Upper lobe of left lung (tissue), 6 donors: ENCODE measurements at regions not wholly inside any gene's neighbourhood (a gene's known extent, or its start where the extent isn't known, plus 50 kb on each side); places are given as distances from the start of the nearest gene placed in this dataset.

Experiments
- ATAC-seq, 2 donors: fragments of 200-7000 bp; cut with Tn5 transposase; one replicate each; pipeline ENCODE4 v1.9.1; 2022; ENCODE audit warnings: mild to moderate bottlenecking in 2 of 2, moderate library complexity in 2 of 2; ENCODE audit not compliant: low FRiP score in 2 of 2
- DNase-seq, 2 donors: peaks; one replicate each; pipeline ENCODE4 v3.0.0-alpha.2; 2019 to 2020
- H3K27ac ChIP-seq, 4 donors: fragments of 200-600 bp; sonication (generic); one replicate each; pipeline ENCODE4 v1.5.1; 2016 to 2019
- H3K27me3 ChIP-seq, 4 donors: fragments of 200-600 bp; sonication (generic); one replicate each; pipeline ENCODE4 v1.5.1; 2017 to 2019
- H3K36me3 ChIP-seq, 4 donors: fragments of 200-600 bp; sonication (generic); one replicate each; pipeline ENCODE4 v1.5.1; 2016 to 2019
- H3K4me1 ChIP-seq, 4 donors: fragments of 200-600 bp; sonication (generic); one replicate each; pipeline ENCODE4 v1.5.1; 2018 to 2019
- H3K4me3 ChIP-seq, 4 donors: fragments of 200-600 bp; sonication (generic); one replicate each; pipeline ENCODE4 v1.5.1; 2017 to 2019; ENCODE audit warnings: mild to moderate bottlenecking in 2 of 4, moderate library complexity in 1 of 4
- H3K9me3 ChIP-seq, 4 donors: fragments of 200-600 bp; sonication (generic); one replicate each; pipeline ENCODE4 v1.5.1; 2018 to 2019
- CTCF ChIP-seq, 6 experiments: fragments of 450-650 bp in 4 of 6; fragments of 200-600 bp in 2 of 6; sonication (generic) in 2 of 6; IDR thresholded peaks; one replicate each; pipeline ENCODE4 v1.5.1; 2016 to 2019; ENCODE audit warnings: antibody characterized with exemption in 6 of 6
- EP300 ChIP-seq, 4 donors: sonication (generic); formaldehyde crosslinking; IDR thresholded peaks; one replicate each; pipeline ENCODE4 v1.5.1; 2017; ENCODE audit warnings: antibody characterized with exemption in 4 of 4, control low read depth in 2 of 4
- POLR2A ChIP-seq, 4 donors: fragments of 450-650 bp; IDR thresholded peaks; one replicate each; pipeline ENCODE4 v1.5.1; 2016 to 2017; ENCODE audit warnings: antibody characterized with exemption in 4 of 4, mild to moderate bottlenecking in 2 of 4
- POLR2AphosphoS5 ChIP-seq, 2 donors: sonication (generic); formaldehyde crosslinking; IDR thresholded peaks; one replicate each; pipeline ENCODE4 v1.5.1; 2017; ENCODE audit warnings: antibody characterized with exemption in 2 of 2
- WGBS, 2 donors: methylation state at CpG; one replicate each; pipeline ENCODE4 v1.1.5; 2017 to 2018; 5-methylcytosine and 5-hydroxymethylcytosine counted together
- donor health status: DM: no; HTN: no; CAD: no; lungs with moderate emphysema.
- donor health status: DM: no; HTN: yes; CAD: no; lungs with severe emphysema.

GRCh38 chr13:47869776-47870175 is 131.3 kb downstream of the SUCLA2 start:
- no peak for ATAC-seq
- no peaks in the 10 kb centered on the region for H3K4me1 ChIP-seq
- H3K27ac ChIP-seq = no peak overlapping the region
- H3K27me3 ChIP-seq = no peaks in the 10 kb centered on the region
- H3K9me3 ChIP-seq = peaks cover 0 to 19% (median 13%) of the 10 kb centered on the region in 4 donors
- TF ChIP-seq POLR2A (IDR thresholded peaks at IDR 0.05) = no peak
- no peak for TF ChIP-seq CTCF (IDR thresholded peaks at IDR 0.05)
- TF ChIP-seq EP300 (IDR thresholded peaks at IDR 0.05) = no peak
- TF ChIP-seq POLR2AphosphoS5 (IDR thresholded peaks at IDR 0.05) = no peak
- H3K36me3 ChIP-seq = no peaks in the 10 kb centered on the region
- DNase-seq = no peak
- H3K4me3 ChIP-seq = no peak overlapping the region

- Histone ChIP-seq H3K27ac (no peak overlapping the region), H3K36me3 (no peaks in the 10 kb centered on the region), H3K4me1 (no peaks in the 10 kb centered on the region), H3K9me3 (no peaks in the 10 kb centered on the region), H3K4me3 (no peak overlapping the region), H3K27me3 (no peaks in the 10 kb centered on the region)
- ATAC-seq = no peak
- TF ChIP-seq CTCF (IDR thresholded peaks at IDR 0.05) = no peak
- no peak for TF ChIP-seq POLR2A (IDR thresholded peaks at IDR 0.05)
- no peak for TF ChIP-seq POLR2AphosphoS5 (IDR thresholded peaks at IDR 0.05)
- TF ChIP-seq EP300 (IDR thresholded peaks at IDR 0.05) = no peak
- WGBS, 2 donors = 52 to 58% methylated on average over 3 of the region's 3 CpGs
- no peak for DNase-seq
Measured at GRCh38 chr13:47865883-47866282, 135.2 kb downstream of the SUCLA2 start.

- H3K9me3 ChIP-seq = no peaks in the 10 kb centered on the region
- DNase-seq = no peak
- H3K27me3 ChIP-seq = no peaks in the 10 kb centered on the region
- no peaks in the 10 kb centered on the region for H3K4me1 ChIP-seq
- H3K36me3 ChIP-seq = no peaks in the 10 kb centered on the region
- no peak for TF ChIP-seq POLR2AphosphoS5 (IDR thresholded peaks at IDR 0.05)
- TF ChIP-seq CTCF (IDR thresholded peaks at IDR 0.05) = no peak
- TF ChIP-seq EP300 (IDR thresholded peaks at IDR 0.05) = no peak
- TF ChIP-seq POLR2A (IDR thresholded peaks at IDR 0.05) = no peak
- no peak overlapping the region for H3K27ac ChIP-seq
- H3K4me3 ChIP-seq = no peak overlapping the region
- ATAC-seq = no peak
- 74 to 94% methylated on average over 3 of the region's 3 CpGs for WGBS, 2 donors
Measured at GRCh38 chr13:47862841-47863240, 138.2 kb downstream of the SUCLA2 start.

- H3K27ac ChIP-seq = no peak overlapping the region
- no peaks in the 10 kb centered on the region for H3K27me3 ChIP-seq
- no peaks in the 10 kb centered on the region for H3K4me1 ChIP-seq
- WGBS, 2 donors = 68 to 81% methylated on average over 1 of the region's 1 CpG
- TF ChIP-seq POLR2A (IDR thresholded peaks at IDR 0.05) (no peak), POLR2AphosphoS5 (IDR thresholded peaks at IDR 0.05) (no peak), CTCF (IDR thresholded peaks at IDR 0.05) (no peak), EP300 (IDR thresholded peaks at IDR 0.05) (no peak)
- no peak overlapping the region for H3K4me3 ChIP-seq
- ATAC-seq (no peak), DNase-seq (no peak)
- H3K9me3 ChIP-seq = no peaks in the 10 kb centered on the region
- no peaks in the 10 kb centered on the region for H3K36me3 ChIP-seq
Measured at GRCh38 chr13:47859165-47859564, 141.9 kb downstream of the SUCLA2 start.
